HG03565 (cell line): ENCODE measurements at regions not wholly inside any gene's neighbourhood (a gene's known extent, or its start where the extent isn't known, plus 50 kb on each side); places are given as distances from the start of the nearest gene placed in this dataset.

Experiments used
- ATAC-seq: cut with Tn5 transposase; IDR thresholded peaks from one replicate; pipeline ENCODE4 v1.9.1; 2021; ENCODE audit warnings: mild to moderate bottlenecking, moderate library complexity; ENCODE audit not compliant: unreplicated experiment

DNA sequence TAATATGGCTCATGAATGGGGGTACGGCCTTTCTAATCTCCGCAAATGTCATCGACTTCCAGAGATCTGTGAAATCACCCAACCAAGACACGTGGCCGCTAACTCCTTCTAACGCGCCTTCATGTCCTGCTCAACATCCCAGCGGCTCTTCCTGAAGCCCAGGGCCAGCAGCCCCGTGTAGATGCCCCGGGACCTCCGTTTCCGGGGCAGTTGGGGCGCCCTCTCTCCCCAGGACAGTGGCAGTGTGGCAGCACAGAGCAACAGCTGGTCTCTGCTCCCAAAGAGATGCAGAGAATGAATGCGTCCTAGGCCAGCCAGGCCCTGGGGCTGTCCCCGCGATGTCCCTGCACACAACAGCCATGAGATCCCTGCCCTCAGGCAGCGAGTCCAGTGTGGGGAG is 153.5 kb downstream of the RBFOX3 start:
- no peak for ATAC-seq

DNA sequence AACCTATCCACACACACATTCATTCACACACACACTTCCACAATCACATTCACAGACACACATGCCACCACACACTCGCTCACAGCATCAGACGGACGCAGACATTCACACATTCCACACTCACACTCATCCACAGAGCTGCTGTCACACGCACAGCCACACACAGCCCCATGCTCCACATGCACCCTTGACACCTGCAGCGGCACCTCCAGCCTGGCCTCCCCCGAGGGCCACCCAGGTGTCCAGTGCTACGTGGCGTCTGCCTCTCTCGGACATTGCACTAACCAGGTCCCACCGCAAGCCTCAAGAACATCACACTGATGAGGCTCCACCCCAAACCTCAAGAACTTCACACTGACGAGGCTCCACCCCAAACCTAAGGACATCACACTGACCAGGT is 155.2 kb downstream of the RBFOX3 start:
- ATAC-seq: no peak

DNA sequence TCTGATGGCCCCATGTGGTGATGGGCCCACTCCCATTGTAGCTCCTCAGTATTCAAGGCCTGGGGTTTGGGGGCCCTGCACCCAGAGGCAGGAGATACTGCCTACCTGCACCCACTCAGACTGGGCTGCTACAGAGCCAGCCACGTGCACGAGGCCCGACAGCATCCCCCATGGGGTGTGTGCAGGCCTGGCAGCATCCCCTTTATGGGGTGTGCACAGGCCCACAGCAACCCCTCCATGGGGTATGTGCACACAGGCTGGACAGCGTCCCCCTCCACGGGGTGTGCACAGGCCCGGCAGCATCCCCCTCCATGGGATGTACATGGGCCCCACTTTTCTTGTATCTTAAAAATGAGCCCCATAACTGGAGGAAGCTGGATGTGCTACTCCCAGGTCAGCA is 156.0 kb downstream of the RBFOX3 start:
- ATAC-seq: no peak

DNA sequence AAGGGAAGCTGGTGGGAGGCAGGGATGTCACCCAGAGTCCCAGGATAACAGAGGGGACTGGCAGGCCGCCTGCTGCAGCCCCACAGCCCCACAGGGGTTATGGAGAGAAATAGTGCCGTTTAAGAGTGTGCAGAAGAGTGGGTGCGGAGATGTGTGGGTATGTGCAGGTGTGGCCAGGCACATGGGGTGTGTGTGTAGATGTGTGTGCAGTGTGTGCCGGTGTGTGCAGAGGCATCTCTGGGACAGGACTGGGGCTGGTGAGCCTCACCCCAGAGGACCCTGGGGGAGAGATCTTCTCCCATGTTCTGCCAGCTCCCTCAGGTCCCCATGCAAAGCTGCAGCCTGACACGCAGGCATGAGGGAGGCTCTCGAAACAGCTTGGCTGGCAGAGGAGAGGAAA is 157.4 kb downstream of the RBFOX3 start:
- no peak for ATAC-seq

- no peak for ATAC-seq
Measured at GRCh38 chr17:79452706-79453105, 158.1 kb downstream of the RBFOX3 start.

DNA sequence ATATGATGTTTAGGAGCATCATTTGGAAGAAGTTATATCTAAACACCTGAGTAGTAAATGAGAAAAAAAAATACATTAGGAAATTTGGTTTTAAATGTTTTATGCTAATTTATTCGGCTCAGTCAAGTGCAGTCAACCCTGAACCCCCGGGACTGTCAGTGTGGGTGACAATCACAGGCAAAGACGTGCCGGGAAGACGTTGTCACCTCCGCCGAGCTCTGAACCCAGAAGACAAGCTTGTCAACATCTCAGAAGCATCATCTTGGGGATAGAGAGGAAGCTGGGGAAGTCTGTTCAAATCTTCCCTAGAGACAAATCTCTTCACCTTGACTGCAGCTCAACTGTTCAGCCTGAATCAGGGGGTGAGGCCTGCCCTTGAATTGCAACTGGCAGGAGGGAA is 159.7 kb downstream of the RBFOX3 start:
- no peak for ATAC-seq

- no peak for ATAC-seq
Measured at GRCh38 chr17:79446399-79447009, 164.3 kb downstream of the RBFOX3 start.

DNA sequence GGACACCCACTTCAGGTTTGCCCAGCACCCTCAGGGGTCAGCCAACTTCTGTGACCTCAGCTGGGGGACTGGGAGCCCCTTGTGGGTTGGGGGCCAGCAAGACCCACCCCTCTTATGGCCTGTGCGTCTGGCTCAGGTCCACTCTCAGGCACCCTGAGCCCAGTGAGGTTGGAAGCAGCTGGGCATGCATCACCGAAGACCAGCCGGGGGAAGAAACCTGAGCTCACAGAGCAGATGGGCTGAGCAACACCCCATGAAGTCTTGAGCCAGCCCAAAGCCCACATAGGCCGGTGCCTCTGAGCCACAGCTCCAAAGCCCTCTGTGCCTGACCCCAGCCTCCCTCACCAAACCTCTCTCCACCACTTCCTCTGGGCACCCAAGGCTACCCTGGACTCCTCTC is 166.7 kb downstream of the RBFOX3 start:
- no peak for ATAC-seq

GRCh38 chr17:79443026-79443425 is 167.8 kb downstream of the RBFOX3 start:
- no peak for ATAC-seq

GRCh38 chr17:79441356-79442160 is 169.3 kb downstream of the RBFOX3 start:
- no peak for ATAC-seq

- ATAC-seq: no peak
Measured at GRCh38 chr17:79440251-79440650, 170.6 kb downstream of the RBFOX3 start.

DNA sequence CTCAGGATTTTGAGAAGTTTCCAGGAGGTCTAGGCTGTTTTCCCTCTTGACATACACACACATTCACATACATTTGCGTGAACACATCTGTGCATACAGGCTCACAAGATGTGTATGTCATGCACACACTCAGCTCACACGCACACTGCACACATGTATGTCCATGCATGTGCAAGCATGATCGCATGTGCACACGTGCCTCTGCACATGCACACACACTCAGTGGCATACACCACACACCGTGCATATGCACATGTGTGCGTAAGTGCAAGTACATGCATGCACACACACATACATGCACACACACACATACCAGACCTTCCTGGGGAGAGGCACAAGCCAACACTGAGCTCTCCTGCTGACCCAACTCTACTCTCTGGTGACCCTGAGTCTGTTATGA is 171.4 kb downstream of the RBFOX3 start:
- no peak for ATAC-seq

DNA sequence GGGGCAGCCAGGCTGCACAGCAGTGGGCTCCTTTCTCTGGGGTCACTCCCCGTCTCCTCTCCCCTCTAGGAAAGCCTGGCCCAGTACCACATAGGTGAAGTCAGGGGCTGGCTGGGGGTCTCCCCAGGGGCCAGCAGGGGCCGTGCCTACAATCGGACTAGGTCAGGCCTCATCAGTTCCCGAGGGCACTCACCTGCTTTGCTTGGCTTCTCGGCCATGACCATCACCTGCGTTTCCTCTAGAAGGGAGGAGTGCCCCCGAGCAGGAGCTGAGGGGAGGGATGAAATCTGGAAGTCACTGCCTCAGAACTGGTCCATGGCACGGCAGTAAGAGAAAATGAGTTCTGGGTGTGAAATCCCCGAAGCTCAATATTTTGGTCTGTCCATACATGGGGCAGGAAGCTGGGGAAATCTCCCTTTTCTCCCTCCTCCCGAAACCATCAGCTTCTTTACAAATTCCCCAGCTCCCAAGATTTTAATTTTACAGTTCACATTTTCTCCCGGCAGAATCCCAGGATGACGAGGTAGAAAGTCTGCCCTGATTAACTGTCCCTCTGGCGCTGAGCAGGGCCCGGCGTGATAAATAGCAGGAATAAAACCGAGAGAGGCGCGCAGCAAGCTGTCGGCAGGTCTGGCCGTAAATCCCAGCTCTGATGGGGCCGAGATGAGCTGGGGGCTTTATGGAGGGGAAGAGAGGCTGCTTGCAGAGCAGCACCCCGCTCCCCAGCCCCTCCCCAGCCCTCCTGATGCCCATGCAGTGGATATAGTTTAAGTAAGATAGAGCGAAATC is 172.1 kb downstream of the RBFOX3 start:
- ATAC-seq: no peak

DNA sequence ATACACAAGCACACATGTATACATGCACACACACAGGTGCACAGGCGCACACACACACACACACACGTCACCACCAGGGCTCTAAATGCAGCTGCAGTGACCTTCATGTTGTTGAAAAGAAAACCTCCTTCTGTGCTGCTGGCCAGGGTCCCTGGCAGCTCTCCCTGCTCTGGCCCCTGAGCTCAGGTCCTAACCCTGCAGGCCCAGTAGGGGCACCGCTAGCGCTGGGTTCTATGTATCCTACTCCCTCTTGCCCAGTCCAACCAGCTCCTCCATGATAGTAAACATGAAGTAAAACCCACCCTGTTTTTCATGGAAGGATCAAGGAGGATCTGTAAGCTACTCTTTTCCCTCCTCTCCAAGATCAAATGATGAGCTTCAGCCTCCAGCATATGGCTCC is 172.8 kb downstream of the RBFOX3 start:
- no peak for ATAC-seq

GRCh38 chr17:79437081-79437480 is 173.8 kb downstream of the RBFOX3 start:
- no peak for ATAC-seq

- no peak for ATAC-seq
Measured at GRCh38 chr17:79435962-79436361, 174.9 kb downstream of the RBFOX3 start.

- ATAC-seq: no peak
Measured at GRCh38 chr17:79435296-79435695, 175.6 kb downstream of the RBFOX3 start.

GRCh38 chr17:79434215-79434614 is 176.6 kb downstream of the RBFOX3 start:
- no peak for ATAC-seq

DNA sequence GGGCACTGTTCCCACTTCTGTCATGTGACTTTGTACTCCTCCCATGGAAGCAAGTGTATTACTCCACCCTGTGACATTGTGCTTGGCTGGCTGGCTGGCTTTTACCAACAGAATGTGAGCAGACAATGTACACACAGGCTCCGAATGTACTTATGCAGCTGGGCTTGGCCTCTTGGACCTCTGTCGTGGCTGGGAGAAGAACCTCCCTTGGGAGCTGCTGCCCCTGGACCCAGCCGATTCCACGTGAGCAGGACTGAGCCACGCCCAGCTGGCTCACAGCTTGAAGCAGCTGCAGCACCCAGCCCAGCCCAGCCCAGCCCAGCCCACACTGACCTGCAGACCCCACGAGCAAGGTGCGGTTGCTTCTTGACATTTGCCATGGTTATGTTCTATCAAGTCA is 177.5 kb downstream of the RBFOX3 start:
- ATAC-seq: no peak

DNA sequence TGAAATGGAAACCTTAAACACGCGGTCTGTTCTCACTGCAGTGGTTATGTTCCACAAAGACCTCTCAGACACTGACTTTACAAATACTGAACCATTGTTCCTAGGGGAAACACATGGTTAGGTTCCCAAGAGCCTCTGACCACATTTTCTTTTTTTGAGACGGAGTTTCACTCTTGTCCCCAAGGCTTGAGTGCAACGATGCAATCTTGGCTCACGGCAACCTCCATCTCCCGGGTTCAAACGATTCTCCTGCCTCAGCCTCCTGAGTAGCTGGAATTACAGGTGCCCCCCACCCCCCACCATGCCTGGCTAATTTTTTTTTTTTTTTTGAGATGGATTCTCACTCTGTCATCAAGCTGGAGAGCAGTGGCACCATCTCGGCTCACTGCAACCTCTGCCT is 179.7 kb downstream of the RBFOX3 start:
- ATAC-seq: no peak

GRCh38 chr17:79429864-79430494 is 180.9 kb downstream of the RBFOX3 start:
- no peak for ATAC-seq
